Suppressor macrophage (primary cell): ENCODE measurements at regions not wholly inside any gene's neighbourhood (a gene's known extent, or its start where the extent isn't known, plus 50 kb on each side); places are given as distances from the start of the nearest gene placed in this dataset.

Experiments used
- DNase-seq, 4 experiments: peaks; one replicate each; pipeline ENCODE4 v3.0.0-alpha.2; 2020 to 2022

- no peak for DNase-seq
Observed at GRCh38 chr3:117687096-117687495, 977.5 kb downstream of the TUSC7 start.

GRCh38 chr3:117688583-117688982 lies 979.0 kb downstream of the TUSC7 start:
- DNase-seq, result no peak

- no peak for DNase-seq
Observed at GRCh38 chr3:117691526-117691925, 981.9 kb downstream of the TUSC7 start.

GRCh38 chr3:117692416-117692995 lies 982.9 kb downstream of the TUSC7 start:
- DNase-seq, result no peak

- DNase-seq, result no peak
Observed at GRCh38 chr3:117695321-117695720, 985.7 kb downstream of the TUSC7 start.

- DNase-seq, result no peak
Observed at GRCh38 chr3:117695871-117696645, 986.5 kb downstream of the TUSC7 start.

GRCh38 chr3:117696851-117697407 lies 987.4 kb downstream of the TUSC7 start:
- no peak for DNase-seq

- no peak for DNase-seq
Observed at GRCh38 chr3:117699058-117699457, 989.5 kb downstream of the TUSC7 start.

- no peak for DNase-seq
Observed at GRCh38 chr3:117700573-117701360, 991.2 kb downstream of the TUSC7 start.

GRCh38 chr3:117705011-117705410 lies 995.4 kb downstream of the TUSC7 start:
- DNase-seq, result no peak

- DNase-seq, result no peak
Observed at GRCh38 chr3:117706037-117706436, 996.5 kb downstream of the TUSC7 start.

- DNase-seq, result no peak
Observed at GRCh38 chr3:117706756-117707155, 997.2 kb downstream of the TUSC7 start.

- no peak for DNase-seq
Observed at GRCh38 chr3:117708601-117709000, 999.0 kb downstream of the TUSC7 start.

GRCh38 chr3:117709108-117709507 lies 999.5 kb downstream of the TUSC7 start:
- no peak for DNase-seq

GRCh38 chr3:117710501-117710900 lies 1000.9 kb downstream of the TUSC7 start:
- DNase-seq, result no peak

- peak; percentile 25 to 56 (median 36) for DNase-seq
Observed at GRCh38 chr3:117719316-117719926, 1009.8 kb downstream of the TUSC7 start.

GRCh38 chr3:117721866-117722265 lies 1012.3 kb downstream of the TUSC7 start:
- no peak for DNase-seq

- DNase-seq, result peak; percentile 68 to 89 (median 79)
Observed at GRCh38 chr3:117722856-117723255, 1013.3 kb downstream of the TUSC7 start.

- no peak for DNase-seq
Observed at GRCh38 chr3:117723825-117724224, 1014.2 kb downstream of the TUSC7 start.

- DNase-seq, result no peak
Observed at GRCh38 chr3:117725314-117725713, 1015.7 kb downstream of the TUSC7 start.

GRCh38 chr3:117726776-117727175 lies 1017.2 kb downstream of the TUSC7 start:
- no peak for DNase-seq

GRCh38 chr3:117728226-117728625 lies 1018.6 kb downstream of the TUSC7 start:
- DNase-seq, result no peak

- DNase-seq, result no peak
Observed at GRCh38 chr3:117734496-117734895, 1024.9 kb downstream of the TUSC7 start.
